Muscle of arm (tissue), 1 donor: ENCODE measurements at regions not wholly inside any gene's neighbourhood (a gene's known extent, or its start where the extent isn't known, plus 50 kb on each side); places are given as distances from the start of the nearest gene placed in this dataset.
"Not testable (repeated sequence)": the region's sequence is repeated elsewhere in the genome, so short reads cannot be mapped to it uniquely, and the experiment has no call there.

Experiments used
- DNase-seq: peaks from one replicate; pipeline ENCODE4 v3.0.0-alpha.2; 2013

DNA sequence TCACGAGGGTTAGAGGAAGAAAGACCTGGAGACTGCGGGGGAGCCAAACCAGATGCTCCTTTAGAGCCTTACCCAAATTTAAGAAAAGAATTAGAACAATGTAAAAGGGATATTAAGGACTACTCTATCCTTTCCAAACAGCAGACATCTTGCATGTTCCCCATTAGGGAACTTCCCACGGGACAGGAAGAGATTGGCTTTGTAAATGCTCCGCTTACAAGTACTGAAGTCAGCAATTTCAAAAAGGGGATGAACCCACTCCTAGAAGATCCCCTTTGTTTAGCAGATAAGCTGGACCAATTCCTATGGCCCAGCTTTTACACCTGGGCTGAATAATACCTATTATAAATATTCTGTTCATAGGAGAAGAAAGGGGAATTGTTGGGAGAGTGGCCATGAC, 74.2 kb downstream of the APOBEC1 start:
- DNase-seq = no peak

DNA sequence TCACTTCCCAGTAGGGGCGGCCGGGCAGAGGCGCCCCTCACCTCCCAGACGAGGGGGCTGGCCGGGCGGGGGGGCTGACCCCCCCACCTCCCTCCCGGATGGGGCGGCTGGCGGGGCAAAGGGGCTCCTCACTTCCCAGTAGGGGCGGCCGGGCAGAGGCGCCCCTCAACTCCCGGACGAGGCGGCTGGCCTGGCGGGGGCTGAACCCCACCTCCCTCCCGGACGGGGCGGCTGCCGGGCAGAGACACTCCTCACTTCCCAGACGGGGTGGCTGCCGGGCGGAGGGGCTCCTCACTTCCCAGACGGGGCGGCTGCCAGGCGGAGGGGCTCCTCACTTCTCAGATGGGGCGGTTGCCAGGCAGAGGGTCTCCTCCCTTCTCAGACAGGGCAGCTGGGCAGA, 75.6 kb downstream of the APOBEC1 start:
- not testable (repeated sequence) for DNase-seq

GRCh38 chr12:7588742-7589329, 76.9 kb downstream of the APOBEC1 start:
- peak; percentile 41 for DNase-seq

GRCh38 chr12:7584137-7584536, 80.6 kb upstream of the CD163 start:
- DNase-seq = not testable (repeated sequence)

DNA sequence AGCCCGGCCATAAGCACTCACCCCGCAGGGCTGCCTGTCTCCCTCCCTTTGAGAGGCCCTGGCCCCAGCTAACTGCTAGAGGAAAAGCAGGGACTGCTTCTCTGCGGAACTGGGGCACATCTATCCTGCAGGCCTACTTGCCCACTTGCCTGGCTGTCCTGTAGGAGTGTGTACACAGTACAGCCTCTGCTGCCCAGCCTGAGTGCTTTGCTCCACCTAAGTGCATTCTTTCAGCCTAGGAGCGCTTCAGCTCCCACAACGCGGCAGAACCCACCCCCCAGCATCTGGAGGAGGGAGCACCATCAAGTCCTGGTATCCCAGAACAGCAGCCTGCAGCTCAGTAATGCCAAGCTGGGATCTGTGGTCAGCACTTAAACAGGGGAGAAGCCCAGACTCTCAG, 79.9 kb upstream of the CD163 start:
- DNase-seq = no peak

DNA sequence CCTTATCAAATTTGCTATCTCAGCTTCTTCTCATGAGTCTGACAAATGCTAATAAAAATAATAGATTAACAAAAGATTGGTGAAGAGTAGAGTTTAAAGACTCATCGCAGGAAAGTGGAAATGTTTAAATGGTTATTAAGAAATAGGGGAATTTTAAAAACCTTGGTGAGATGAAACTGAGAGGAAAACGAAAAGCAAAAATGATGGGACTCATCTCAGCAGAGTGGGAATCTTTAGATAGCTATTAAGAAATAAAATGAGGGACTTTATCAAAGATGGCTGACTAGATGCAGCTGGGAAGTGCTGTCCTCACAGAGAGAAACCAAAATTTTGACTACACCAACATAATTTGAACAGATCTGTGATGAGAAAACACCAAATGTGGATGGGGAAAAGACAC, 79.2 kb upstream of the CD163 start:
- DNase-seq = no peak

- DNase-seq = no peak
Measured at GRCh38 chr12:7581625-7582024, 78.0 kb upstream of the CD163 start.

GRCh38 chr12:7581046-7581445, 77.5 kb upstream of the CD163 start:
- DNase-seq = no peak

- DNase-seq = no peak
Measured at GRCh38 chr12:7571257-7571656, 67.7 kb upstream of the CD163 start.

DNA sequence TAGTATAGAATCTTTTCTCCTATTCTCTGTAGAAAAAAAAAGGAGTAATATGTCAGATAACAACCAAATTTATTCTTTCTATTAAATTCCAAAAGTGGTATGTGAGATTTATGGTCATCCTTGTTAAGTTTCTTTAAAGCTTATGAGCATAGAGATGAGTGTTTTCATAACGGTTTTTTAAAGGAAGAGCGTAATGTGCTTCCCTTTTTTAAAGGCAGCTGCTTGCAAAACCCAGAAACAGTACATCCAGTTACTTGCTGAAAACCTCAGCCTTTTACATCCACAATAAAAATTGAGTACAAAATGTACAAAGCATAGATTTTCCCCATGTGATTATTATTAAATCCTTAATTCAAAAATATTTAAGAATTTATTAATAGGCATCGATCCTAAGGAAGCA, 53.6 kb upstream of the CD163 start:
- no peak for DNase-seq

GRCh38 chr12:7555752-7556151, 52.2 kb upstream of the CD163 start:
- DNase-seq = no peak

DNA sequence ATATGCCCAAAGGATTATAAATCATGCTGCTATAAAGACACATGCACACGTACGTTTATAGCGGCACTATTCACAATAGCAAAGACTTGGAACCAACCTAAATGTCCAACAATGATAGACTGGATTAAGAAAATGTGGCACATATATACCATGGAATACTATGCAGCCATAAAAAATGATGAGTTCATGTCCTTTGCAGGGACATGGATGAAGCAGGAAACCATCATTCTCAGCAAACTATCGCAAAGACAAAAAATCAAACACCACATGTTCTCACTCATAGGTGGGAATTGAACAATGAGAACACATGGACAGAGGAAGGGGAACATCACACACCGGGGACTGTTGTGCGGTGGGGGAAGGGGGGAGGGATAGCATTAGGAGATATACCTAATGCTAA, 51.3 kb upstream of the CD163 start:
- not testable (repeated sequence) for DNase-seq
